ENCODE measurements at regions not wholly inside any gene's neighbourhood (a gene's known extent, or its start where the extent isn't known, plus 50 kb on each side); places are given as distances from the start of the nearest gene placed in this dataset.

DNA sequence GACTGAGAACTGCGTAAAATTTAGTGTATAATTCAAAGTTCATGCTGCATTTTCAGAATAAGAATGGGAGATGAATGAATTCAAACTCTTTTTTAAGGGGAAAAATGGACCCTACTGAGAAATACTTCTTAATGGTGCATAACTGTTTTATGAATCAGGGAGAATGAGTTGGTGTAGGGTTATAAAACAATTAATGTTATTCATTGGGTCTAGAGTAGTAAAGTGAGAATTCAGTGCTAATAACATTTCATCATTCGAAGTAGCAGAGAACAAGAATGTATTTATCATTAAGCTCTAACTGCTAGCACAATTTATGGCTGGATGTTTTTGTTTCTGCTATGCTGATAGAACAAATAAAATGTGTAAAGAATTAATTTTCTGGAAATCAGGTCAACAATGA lies 310.2 kb downstream of the SLITRK5 start:
- Histone ChIP-seq H3K9me3 (no peaks in the 10 kb centered on the region), H3K36me3 (no peaks in the 10 kb centered on the region), H3K27me3 (no peaks in the 10 kb centered on the region), H3K27ac (no peak overlapping the region), H3K4me1 (no peaks in the 10 kb centered on the region), H3K4me3 (replicated peaks in 1 of 3) (no peak overlapping the region)
- TF ChIP-seq POLR2A (IDR thresholded peaks at IDR 0.05) = no peak
- TF ChIP-seq, protein P1, sequence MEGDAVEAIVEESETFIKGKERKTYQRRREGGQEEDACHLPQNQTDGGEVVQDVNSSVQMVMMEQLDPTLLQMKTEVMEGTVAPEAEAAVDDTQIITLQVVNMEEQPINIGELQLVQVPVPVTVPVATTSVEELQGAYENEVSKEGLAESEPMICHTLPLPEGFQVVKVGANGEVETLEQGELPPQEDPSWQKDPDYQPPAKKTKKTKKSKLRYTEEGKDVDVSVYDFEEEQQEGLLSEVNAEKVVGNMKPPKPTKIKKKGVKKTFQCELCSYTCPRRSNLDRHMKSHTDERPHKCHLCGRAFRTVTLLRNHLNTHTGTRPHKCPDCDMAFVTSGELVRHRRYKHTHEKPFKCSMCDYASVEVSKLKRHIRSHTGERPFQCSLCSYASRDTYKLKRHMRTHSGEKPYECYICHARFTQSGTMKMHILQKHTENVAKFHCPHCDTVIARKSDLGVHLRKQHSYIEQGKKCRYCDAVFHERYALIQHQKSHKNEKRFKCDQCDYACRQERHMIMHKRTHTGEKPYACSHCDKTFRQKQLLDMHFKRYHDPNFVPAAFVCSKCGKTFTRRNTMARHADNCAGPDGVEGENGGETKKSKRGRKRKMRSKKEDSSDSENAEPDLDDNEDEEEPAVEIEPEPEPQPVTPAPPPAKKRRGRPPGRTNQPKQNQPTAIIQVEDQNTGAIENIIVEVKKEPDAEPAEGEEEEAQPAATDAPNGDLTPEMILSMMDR (IDR thresholded peaks at IDR 0.05) = no peak
- intact Hi-C loops (cut with DNase I) = no loop called here
- DNase-seq = no peak
- WGBS, 2 donors = 83 to 87% methylated on average over 2 of the region's 2 CpGs

DNA sequence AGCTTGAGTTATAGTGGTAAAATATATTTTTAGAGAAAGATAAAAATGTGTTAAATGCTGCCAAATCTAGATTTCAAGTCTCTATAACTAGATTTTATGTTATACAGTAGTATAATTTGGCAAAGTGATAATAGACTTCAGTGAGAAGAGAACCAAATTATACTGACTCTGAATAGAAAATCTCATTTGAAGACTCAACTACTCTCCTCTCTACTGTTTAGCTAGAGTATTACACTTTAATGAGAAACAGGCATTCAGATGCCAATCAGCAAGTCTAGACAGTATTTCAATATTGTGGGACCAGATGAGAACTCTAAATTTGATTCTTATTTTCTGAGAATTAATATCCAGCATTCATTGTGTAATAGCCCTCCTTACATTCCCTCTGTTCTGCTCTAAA lies 311.2 kb downstream of the SLITRK5 start:
- H3K36me3 ChIP-seq = no peaks in the 10 kb centered on the region
- H3K9me3 ChIP-seq = no peaks in the 10 kb centered on the region
- H3K27me3 ChIP-seq = no peaks in the 10 kb centered on the region
- TF ChIP-seq, protein P1 (IDR thresholded peaks at IDR 0.05) = no peak
- no peaks in the 10 kb centered on the region for H3K4me1 ChIP-seq
- no peak for DNase-seq
- H3K4me3 ChIP-seq (replicated peaks in 1 of 3) = no peak overlapping the region
- intact Hi-C loops (cut with DNase I) = no loop called here
- no peak overlapping the region for H3K27ac ChIP-seq

GRCh38 chr13:87986639-87987250 lies 315.6 kb downstream of the SLITRK5 start:
- H3K27ac ChIP-seq = no peak overlapping the region
- H3K9me3 ChIP-seq = no peaks in the 10 kb centered on the region
- no peaks in the 10 kb centered on the region for H3K36me3 ChIP-seq
- TF ChIP-seq, protein P1 (IDR thresholded peaks at IDR 0.05) = no peak
- TF ChIP-seq POLR2A (IDR thresholded peaks at IDR 0.05) = no peak
- H3K4me1 ChIP-seq = no peaks in the 10 kb centered on the region
- no peak overlapping the region for H3K4me3 ChIP-seq (replicated peaks in 1 of 3)
- no peak for DNase-seq
- H3K27me3 ChIP-seq = no peaks in the 10 kb centered on the region
- intact Hi-C loops (cut with DNase I) = no loop called here

GRCh38 chr13:87998081-87998480 lies 326.9 kb downstream of the SLITRK5 start:
- intact Hi-C loops (cut with DNase I) = no loop called here
- TF ChIP-seq POLR2A (IDR thresholded peaks at IDR 0.05) = no peak
- TF ChIP-seq, protein P1 (IDR thresholded peaks at IDR 0.05) = no peak
- no peak for DNase-seq
- no peak overlapping the region for H3K4me3 ChIP-seq (replicated peaks in 1 of 3)
- 90% methylated on average over 1 of the region's 1 CpG for WGBS, 2 donors
- H3K4me1 ChIP-seq = no peaks in the 10 kb centered on the region
- H3K27ac ChIP-seq = no peak overlapping the region
- H3K36me3 ChIP-seq = no peaks in the 10 kb centered on the region
- no peaks in the 10 kb centered on the region for H3K9me3 ChIP-seq
- H3K27me3 ChIP-seq = no peaks in the 10 kb centered on the region

DNA sequence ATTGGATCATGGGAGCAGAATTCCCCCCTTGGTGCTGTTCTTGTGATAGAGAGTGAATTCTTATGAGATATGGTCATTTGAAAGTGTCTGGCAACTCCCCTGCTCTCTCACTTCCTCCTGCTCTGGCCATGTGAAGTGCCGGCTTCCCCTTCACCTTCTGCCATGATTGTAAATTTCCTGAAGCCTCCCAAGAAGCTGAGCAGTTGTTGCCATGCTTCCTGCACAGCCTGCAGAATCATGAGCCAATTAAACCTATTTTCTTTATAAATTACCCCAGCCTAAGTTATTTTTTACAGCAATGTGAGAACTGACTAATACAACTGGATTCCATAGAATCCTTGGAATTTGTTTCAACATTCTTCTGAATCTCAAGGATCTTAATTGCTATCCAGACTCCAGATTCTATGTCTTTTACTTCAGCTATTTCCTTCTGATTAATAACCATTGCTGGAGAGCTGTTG lies 328.1 kb downstream of the SLITRK5 start:
- Histone ChIP-seq H3K27me3 (no peaks in the 10 kb centered on the region), H3K4me1 (no peaks in the 10 kb centered on the region), H3K4me3 (replicated peaks in 1 of 3) (no peak overlapping the region), H3K27ac (no peak overlapping the region), H3K36me3 (no peaks in the 10 kb centered on the region), H3K9me3 (no peaks in the 10 kb centered on the region)
- DNase-seq = no peak
- TF ChIP-seq POLR2A (IDR thresholded peaks at IDR 0.05) = no peak
- TF ChIP-seq, protein P1 (IDR thresholded peaks at IDR 0.05) = no peak
- intact Hi-C loops (cut with DNase I) = no loop called here
- WGBS, 2 donors = 64 to 80% methylated on average over 1 of the region's 1 CpG

All from thyroid gland (tissue), 4 donors.